ENCODE measurements at regions not wholly inside any gene's neighbourhood (a gene's known extent, or its start where the extent isn't known, plus 50 kb on each side); places are given as distances from the start of the nearest gene placed in this dataset.

DNA sequence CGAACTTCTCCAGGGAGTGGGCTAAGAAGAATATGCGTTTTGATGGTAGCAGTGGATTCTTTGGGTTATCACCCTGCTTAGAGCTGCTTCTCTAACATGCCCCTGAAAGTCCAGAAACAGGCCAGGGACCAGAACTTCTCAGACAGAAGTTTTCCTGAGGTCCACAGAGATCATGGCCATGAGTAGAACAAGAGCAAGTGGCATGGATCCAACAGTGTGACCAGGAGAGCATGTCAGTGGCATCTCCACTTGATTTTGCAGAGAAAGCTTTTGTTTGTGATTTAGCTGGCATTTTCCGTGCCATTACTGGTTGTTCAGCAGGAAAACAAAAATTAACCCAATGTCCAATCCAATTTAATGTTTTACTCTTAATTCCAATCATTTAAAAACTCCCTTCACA lies 298.5 kb upstream of the CD180 start:
- peak in 10 of 42 donors; percentile 7 to 58 (median 20) for DNase-seq

DNA sequence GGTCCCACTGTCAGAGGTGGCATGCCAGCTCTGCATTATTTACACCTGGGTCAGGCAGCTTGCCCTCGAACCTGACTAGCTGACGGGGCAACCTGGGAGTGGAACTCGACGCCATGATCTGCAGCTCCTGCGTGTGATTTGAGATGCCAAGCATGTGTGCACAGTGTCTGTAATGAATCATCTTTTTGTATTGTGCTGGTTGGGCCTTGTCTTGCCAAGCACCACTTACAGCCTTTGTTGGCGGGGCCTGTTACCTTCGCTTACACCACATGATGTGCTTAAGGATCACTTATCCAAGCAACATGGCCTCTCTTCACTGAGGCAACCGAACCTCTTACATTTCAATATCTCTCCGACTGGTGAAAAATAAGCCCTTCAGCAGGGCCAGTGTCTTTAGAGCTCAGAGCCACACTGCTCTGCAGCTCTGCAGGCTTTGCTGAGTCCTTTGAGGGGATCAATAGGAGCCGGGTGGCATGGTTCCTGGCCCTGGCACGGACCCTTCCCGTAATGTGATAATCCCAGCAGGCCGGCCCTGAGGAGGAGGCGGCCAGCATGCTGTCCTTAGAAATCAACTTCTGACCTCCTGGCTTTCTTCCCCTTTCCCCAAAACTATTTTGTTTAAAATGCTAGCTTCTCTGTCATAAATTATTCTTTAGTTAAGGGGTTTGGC lies 297.7 kb upstream of the CD180 start:
- DNase-seq: peak in 35 of 42 donors; percentile 8 to 65 (median 27)
- intact Hi-C loops (cut with DNase I): loop anchor here (10.0 kb wide), 1 partner anchor 760 kb away; no protein-coding TSS in a partner anchor

More for the DNA sequence above, 298.5 kb upstream of the CD180 start:
- intact Hi-C loops (cut with DNase I): loop anchor here (10.0 kb wide), 1 partner anchor 760 kb away; no protein-coding TSS in a partner anchor

GRCh38 chr5:67493676-67494075 lies 297.1 kb upstream of the CD180 start:
- peak; percentile 35 to 89 (median 76) for DNase-seq
- intact Hi-C loops (cut with DNase I): loop anchor here (10.0 kb wide), 1 partner anchor 761 kb away; no protein-coding TSS in a partner anchor

GRCh38 chr5:67490543-67491321 lies 294.1 kb upstream of the CD180 start:
- no peak for DNase-seq
- intact Hi-C loops (cut with DNase I): loop anchor here (10.0 kb wide), 1 partner anchor 764 kb away; no protein-coding TSS in a partner anchor

GRCh38 chr5:67488885-67489284 lies 292.3 kb upstream of the CD180 start:
- no peak for DNase-seq
- intact Hi-C loops (cut with DNase I): no loop called here

GRCh38 chr5:67487862-67488261 lies 291.3 kb upstream of the CD180 start:
- intact Hi-C loops (cut with DNase I): no loop called here
- no peak for DNase-seq

DNA sequence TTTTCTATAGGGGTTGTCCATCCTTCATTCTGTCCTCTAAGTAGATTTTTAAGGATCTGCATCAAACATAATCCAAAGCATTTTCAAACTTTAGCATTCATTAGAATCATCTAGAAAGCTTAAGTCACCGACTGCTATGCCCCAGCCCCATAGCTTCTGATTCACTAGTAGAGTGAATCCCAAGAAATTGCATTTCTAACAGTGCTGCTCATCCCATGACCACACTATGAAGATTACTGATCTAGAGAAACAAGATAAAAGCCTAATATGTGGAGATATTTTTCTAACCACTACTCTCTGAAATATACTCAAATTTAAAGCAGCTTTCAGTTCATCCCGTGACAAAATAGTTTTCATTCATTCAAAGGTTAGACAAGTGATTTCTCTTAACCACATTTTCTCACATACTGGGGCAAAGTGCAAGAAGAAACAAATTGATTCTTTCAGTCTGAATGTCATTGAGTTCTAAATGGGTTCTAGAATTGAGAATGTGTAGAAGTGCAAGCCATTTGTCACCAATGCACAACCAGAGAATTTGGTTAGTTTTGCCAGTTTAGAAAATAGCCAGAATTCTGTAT lies 286.9 kb upstream of the CD180 start:
- intact Hi-C loops (cut with DNase I): no loop called here
- no peak for DNase-seq

DNA sequence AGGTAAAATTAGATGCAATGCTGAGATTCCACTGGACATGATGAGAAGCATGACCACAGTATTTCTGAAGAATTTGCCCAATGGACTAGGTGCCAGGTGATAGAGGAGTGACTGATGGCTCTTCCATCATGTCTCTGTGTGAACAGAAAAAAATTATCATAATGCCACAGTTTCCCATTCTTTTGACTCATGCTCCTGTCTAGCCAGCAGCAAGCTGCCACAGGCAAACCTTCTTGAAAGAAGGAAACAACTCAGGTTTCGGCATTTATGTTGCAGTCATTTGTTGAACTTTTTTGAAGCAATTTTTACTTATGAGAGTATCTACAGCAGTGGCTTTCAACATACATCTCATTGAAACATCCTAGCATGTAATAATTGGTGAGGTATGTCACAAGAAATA lies 284.8 kb upstream of the CD180 start:
- DNase-seq: no peak
- intact Hi-C loops (cut with DNase I): no loop called here

- no peak for DNase-seq
- intact Hi-C loops (cut with DNase I): no loop called here
These were observed 281.7 kb upstream of the CD180 start for GRCh38 chr5:67478337-67478736.

GRCh38 chr5:67476995-67477394 lies 280.4 kb upstream of the CD180 start:
- intact Hi-C loops (cut with DNase I): no loop called here
- DNase-seq: no peak

- intact Hi-C loops (cut with DNase I): no loop called here
- DNase-seq: no peak
These were observed 279.9 kb upstream of the CD180 start for GRCh38 chr5:67476531-67476930.

DNA sequence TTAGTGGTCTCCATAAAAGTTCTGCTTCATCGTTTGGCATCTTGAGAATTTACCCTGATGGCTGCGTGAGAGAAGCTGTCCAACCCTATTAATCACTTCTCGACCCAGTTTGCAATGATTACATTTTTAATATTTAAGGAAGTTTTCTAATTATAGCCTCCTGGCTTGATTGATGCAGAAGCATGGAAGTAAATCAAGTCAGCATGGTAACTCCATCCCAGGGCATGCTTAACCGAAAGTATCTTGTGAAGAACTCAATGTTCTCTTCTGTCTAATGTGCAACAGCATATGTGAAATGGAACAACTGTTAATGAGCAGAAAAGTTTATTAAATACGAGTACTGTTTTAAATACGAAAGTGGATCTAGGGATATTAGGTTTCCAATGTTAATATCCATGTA lies 278.9 kb upstream of the CD180 start:
- DNase-seq: no peak
- intact Hi-C loops (cut with DNase I): no loop called here

DNA sequence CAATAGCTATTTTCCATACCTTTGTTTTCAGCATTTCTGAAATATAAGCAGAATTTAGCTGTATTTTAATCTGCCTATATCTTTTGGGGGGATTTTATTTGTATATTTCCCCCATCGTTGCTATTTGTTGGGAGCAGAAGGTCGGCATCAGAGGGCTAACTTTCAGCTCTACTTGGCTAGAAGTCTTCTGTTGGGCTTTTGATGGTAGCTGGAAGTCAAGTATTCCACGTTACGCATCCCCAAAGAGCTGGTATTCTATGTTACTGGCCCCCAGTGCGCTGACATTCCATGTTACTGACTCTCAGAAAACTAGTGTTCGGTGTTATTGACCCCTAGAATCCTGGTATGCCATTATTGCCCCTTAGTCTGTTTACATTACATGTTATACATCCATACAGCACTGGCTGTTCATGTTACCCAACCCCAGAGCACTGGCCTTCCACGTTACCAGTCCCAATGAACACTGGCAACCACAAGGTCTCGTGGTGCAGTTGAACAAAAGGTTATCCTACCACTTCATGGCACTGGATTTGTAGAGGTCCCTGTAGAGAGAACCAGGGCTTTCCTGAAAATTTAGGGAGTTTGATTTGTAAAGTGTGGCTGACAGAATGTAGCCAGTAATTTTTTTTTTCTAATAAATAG lies 278.1 kb upstream of the CD180 start:
- no peak for DNase-seq
- intact Hi-C loops (cut with DNase I): no loop called here

DNA sequence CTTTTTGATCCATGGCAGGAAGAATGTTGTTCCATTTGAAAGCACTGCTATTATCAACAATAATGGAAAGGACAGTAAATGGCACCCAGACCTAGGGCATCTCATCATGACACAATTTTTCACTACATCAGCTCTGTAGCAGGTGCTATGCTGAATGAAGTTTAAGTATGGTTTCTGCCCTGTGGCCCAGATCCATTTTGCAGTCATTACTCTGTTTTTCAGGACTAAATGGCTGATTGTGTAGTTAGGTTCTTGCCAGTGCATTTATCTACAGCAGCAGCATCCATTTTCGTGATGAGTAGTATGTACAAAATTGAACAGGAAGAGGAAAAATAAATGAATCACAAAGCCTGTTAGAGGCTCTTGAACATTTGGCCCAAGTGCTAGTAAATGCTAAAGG lies 270.5 kb upstream of the CD180 start:
- intact Hi-C loops (cut with DNase I): no loop called here
- DNase-seq: no peak

DNA sequence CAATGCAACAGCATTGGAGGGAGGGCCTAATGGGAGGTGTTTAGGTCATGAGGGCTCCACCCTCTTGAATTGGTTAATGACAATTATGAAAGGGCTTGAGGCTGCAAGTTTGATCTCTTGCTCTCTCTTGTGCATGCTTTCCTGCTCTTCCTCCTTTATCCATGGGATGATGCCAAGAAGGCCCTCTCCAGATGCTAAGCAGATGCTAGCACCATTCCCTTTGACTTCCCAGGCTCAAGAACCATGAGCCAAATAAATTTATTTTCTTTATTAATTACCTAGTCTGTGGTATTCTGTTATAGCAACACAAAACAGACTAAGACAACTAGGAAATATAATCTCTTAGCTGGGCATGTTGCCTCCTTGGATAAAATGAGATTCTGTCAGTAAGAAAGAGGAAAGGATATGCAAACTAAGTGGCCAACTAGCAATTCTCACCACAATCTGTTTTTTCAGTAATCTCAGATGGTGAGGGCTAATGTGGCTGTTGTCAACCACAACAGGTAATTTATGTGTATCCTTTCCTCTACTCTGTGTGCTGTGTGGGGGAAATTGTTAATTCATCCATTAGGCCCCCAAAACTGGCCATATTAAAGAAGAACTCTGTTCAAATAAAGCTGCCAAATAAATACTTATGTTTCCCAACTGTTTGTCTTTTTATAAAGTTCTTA lies 269.1 kb upstream of the CD180 start:
- no peak for DNase-seq

GRCh38 chr5:67462147-67462546 lies 265.5 kb upstream of the CD180 start:
- DNase-seq: no peak
- intact Hi-C loops (cut with DNase I): no loop called here

More for the DNA sequence above, 269.1 kb upstream of the CD180 start:
- intact Hi-C loops (cut with DNase I): no loop called here

- intact Hi-C loops (cut with DNase I): no loop called here
- no peak for DNase-seq
These were observed 262.7 kb upstream of the CD180 start for GRCh38 chr5:67459253-67459652.

GRCh38 chr5:67455970-67456369 lies 259.4 kb upstream of the CD180 start:
- intact Hi-C loops (cut with DNase I): no loop called here
- DNase-seq: no peak

DNA sequence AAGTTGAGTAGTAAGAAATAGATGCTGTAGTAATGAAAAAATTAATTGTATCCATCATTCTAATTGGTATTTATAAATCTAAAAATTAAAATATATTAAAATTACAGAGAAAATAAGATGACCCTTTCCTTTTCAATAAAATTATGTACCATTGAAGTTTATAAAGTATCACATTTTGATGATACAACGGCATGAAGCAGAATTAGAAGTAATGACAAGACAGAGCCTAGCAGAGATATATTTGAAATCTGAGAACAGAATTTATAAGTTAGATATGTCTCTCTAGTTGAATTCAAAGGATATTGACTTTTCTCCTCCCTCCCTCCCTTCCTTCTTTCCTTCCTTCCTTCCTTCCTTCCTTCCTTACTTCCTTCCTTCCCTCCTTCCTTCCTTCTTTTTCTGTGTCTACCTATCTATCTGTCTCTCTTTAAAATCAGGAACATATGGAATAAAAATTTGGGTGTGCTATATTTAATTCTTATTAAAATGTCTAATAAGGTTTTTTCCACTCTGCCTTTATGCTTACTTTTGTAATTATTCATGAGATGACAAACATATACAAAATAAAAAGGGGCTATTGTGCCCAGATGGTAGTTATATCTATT lies 258.5 kb upstream of the CD180 start:
- intact Hi-C loops (cut with DNase I): no loop called here
- no peak for DNase-seq

All from head of caudate nucleus (tissue), 42 donors.